HG03432 (cell line): ENCODE measurements at regions not wholly inside any gene's neighbourhood (a gene's known extent, or its start where the extent isn't known, plus 50 kb on each side); places are given as distances from the start of the nearest gene placed in this dataset.
"Not testable (repeated sequence)": the region's sequence is repeated elsewhere in the genome, so short reads cannot be mapped to it uniquely, and the experiment has no call there.

ENCODE experiments used
- ATAC-seq: cut with Tn5 transposase; IDR thresholded peaks from one replicate; pipeline ENCODE4 v1.9.1; 2021; ENCODE audit warnings: mild to moderate bottlenecking, moderate library complexity; ENCODE audit not compliant: unreplicated experiment

- no peak for ATAC-seq
Observed at GRCh38 chr12:125304029-125304428, 238.8 kb downstream of the AACS start.

GRCh38 chr12:125305231-125305630 lies 240.0 kb downstream of the AACS start:
- ATAC-seq, result no peak

- ATAC-seq, result no peak
Observed at GRCh38 chr12:125310461-125310860, 245.2 kb downstream of the AACS start.

GRCh38 chr12:125311050-125311449 lies 245.8 kb downstream of the AACS start:
- ATAC-seq, result no peak

- ATAC-seq, result no peak
Observed at GRCh38 chr12:125312471-125312870, 247.2 kb downstream of the AACS start.

GRCh38 chr12:125314051-125314755 lies 249.0 kb downstream of the AACS start:
- no peak for ATAC-seq

GRCh38 chr12:125315771-125316170 lies 250.5 kb downstream of the AACS start:
- ATAC-seq, result no peak

- ATAC-seq, result no peak
Observed at GRCh38 chr12:125320177-125320576, 254.9 kb downstream of the AACS start.

- no peak for ATAC-seq
Observed at GRCh38 chr12:125324861-125325490, 259.7 kb downstream of the AACS start.

- ATAC-seq, result no peak
Observed at GRCh38 chr12:125329239-125330102, 264.2 kb downstream of the AACS start.

- ATAC-seq, result peak; percentile 90
Observed at GRCh38 chr12:125330645-125331341, 265.6 kb downstream of the AACS start.

GRCh38 chr12:125331342-125332052 lies 266.3 kb downstream of the AACS start:
- ATAC-seq, result no peak

- ATAC-seq, result no peak
Observed at GRCh38 chr12:125332900-125333299, 267.7 kb downstream of the AACS start.

GRCh38 chr12:125336246-125336645 lies 271.0 kb downstream of the AACS start:
- ATAC-seq, result no peak

GRCh38 chr12:125340791-125341190 lies 275.6 kb downstream of the AACS start:
- no peak for ATAC-seq

- ATAC-seq, result no peak
Observed at GRCh38 chr12:125341422-125341821, 276.2 kb downstream of the AACS start.

GRCh38 chr12:125343649-125344048 lies 278.4 kb downstream of the AACS start:
- ATAC-seq, result no peak

- no peak for ATAC-seq
Observed at GRCh38 chr12:125346362-125346761, 281.1 kb downstream of the AACS start.

GRCh38 chr12:125351788-125352187 lies 286.6 kb downstream of the AACS start:
- no peak for ATAC-seq

- not testable (repeated sequence) for ATAC-seq
Observed at GRCh38 chr12:125353002-125353401, 287.8 kb downstream of the AACS start.
